Esophagus muscularis mucosa (tissue), 4 donors: ENCODE measurements at regions not wholly inside any gene's neighbourhood (a gene's known extent, or its start where the extent isn't known, plus 50 kb on each side); places are given as distances from the start of the nearest gene placed in this dataset.

ENCODE experiments used
- DNase-seq: peaks from one replicate; pipeline ENCODE4 v3.0.0-alpha.2; 2017; ENCODE audit errors: extremely low spot score
- H3K27ac ChIP-seq, 4 donors: fragments of 200-600 bp; sonication (generic); replicated peaks in 1 of 4; 1 replicate in 3 of 4; 2 replicates in 1 of 4; pipeline ENCODE4 v1.5.1; 2016 to 2019; ENCODE audit warnings: mild to moderate bottlenecking in 1 of 4
- H3K27me3 ChIP-seq, 4 donors: fragments of 200-600 bp; sonication (generic); one replicate each; pipeline versions ENCODE4 v1.5.1 to v1.6.0; 2016 to 2019
- H3K36me3 ChIP-seq, 4 donors: fragments of 200-600 bp; sonication (generic); one replicate each; pipeline ENCODE4 v1.5.1; 2016 to 2019
- H3K4me1 ChIP-seq, 4 donors: fragments of 200-600 bp; sonication (generic); one replicate each; pipeline ENCODE4 v1.5.1; 2016 to 2019
- H3K4me3 ChIP-seq, 4 donors: fragments of 200-600 bp; sonication (generic); 1 replicate in 2 of 4; 2 replicates in 2 of 4; pipeline ENCODE4 v1.5.1; 2016 to 2019; ENCODE audit warnings: mild to moderate bottlenecking in 4 of 4, moderate library complexity in 1 of 4
- H3K9me3 ChIP-seq, 4 donors: fragments of 200-600 bp; sonication (generic); 1 replicate in 3 of 4; 2 replicates in 1 of 4; pipeline ENCODE4 v1.5.1; 2016 to 2019
- CTCF ChIP-seq, 3 experiments: fragments of 200-600 bp in 2 of 3; fragments of 450-650 bp in 1 of 3; sonication (generic) in 2 of 3; IDR thresholded peaks; one replicate each; pipeline ENCODE4 v1.5.1; 2017 to 2019; ENCODE audit warnings: antibody characterized with exemption in 3 of 3, mild to moderate bottlenecking in 2 of 3, moderate library complexity in 1 of 3
- EP300 ChIP-seq: sonication (generic); formaldehyde crosslinking; IDR thresholded peaks from one replicate; pipeline ENCODE4 v1.6.1; 2017; ENCODE audit warnings: antibody characterized with exemption
- POLR2A ChIP-seq: fragments of 450-650 bp; IDR thresholded peaks from one replicate; pipeline ENCODE4 v1.6.1; 2017; ENCODE audit warnings: antibody characterized with exemption, moderate library complexity, mild to moderate bottlenecking, low read depth
- POLR2AphosphoS5 ChIP-seq, 2 donors: sonication (generic); formaldehyde crosslinking; IDR thresholded peaks; one replicate each; pipeline ENCODE4 v1.6.1; 2017; ENCODE audit warnings: antibody characterized with exemption in 2 of 2
- WGBS: methylation state at CpG from one replicate; pipeline ENCODE4 v1.1.5; 2018; 5-methylcytosine and 5-hydroxymethylcytosine counted together
- intact Hi-C: fragments of 100-400 bp; cut with DNase I; formaldehyde crosslinking; loops from one replicate; pipeline ENCODE4 v1.15.1; 2023

- DNase-seq: no peak
- H3K27ac ChIP-seq: no peak overlapping the region
- no peaks in the 10 kb centered on the region for H3K36me3 ChIP-seq
- H3K27me3 ChIP-seq: no peaks in the 10 kb centered on the region
- H3K4me1 ChIP-seq: peaks cover 0 to 19% (median 14%) of the 10 kb centered on the region in 4 donors
- WGBS: 66% methylated on average over 3 of the region's 3 CpGs
- no peak overlapping the region for H3K4me3 ChIP-seq
- TF ChIP-seq POLR2AphosphoS5 (IDR thresholded peaks at IDR 0.05): no peak
- no peaks in the 10 kb centered on the region for H3K9me3 ChIP-seq
- intact Hi-C loops: loop anchor here (10.0 kb wide), 1 partner anchor 995 kb away; no protein-coding TSS in a partner anchor
Observed at GRCh38 chr12:91579516-91580263, 397.1 kb upstream of the DCN start.

- DNase-seq: no peak
- intact Hi-C loops: loop anchor here (10.0 kb wide), 1 partner anchor 997 kb away; no protein-coding TSS in a partner anchor
- WGBS: 32% methylated on average over 7 of the region's 7 CpGs
- H3K27ac ChIP-seq: no peak overlapping the region
- no peaks in the 10 kb centered on the region for H3K27me3 ChIP-seq
- no peak for TF ChIP-seq POLR2A
- peak; percentile 61 to 74 (median 67) for TF ChIP-seq CTCF (IDR thresholded peaks at IDR 0.05)
- no peaks in the 10 kb centered on the region for H3K36me3 ChIP-seq
- H3K4me1 ChIP-seq: peaks cover 0 to 19% (median 14%) of the 10 kb centered on the region in 4 donors
- H3K9me3 ChIP-seq: no peaks in the 10 kb centered on the region
- peak overlapping the region in 3 of 4 donors; percentile 15 to 32 (median 23) for H3K4me3 ChIP-seq
Observed at GRCh38 chr12:91577586-91578539, 395.2 kb upstream of the DCN start.

- H3K27ac ChIP-seq: no peak overlapping the region
- DNase-seq: no peak
- no peaks in the 10 kb centered on the region for H3K27me3 ChIP-seq
- H3K4me1 ChIP-seq: peaks cover 0 to 19% (median 14%) of the 10 kb centered on the region in 4 donors
- TF ChIP-seq EP300 (no peak), CTCF (IDR thresholded peaks at IDR 0.05) (no peak), POLR2A (no peak), POLR2AphosphoS5 (IDR thresholded peaks at IDR 0.05) (no peak)
- no peak overlapping the region for H3K4me3 ChIP-seq
- WGBS: 87% methylated on average over 1 of the region's 1 CpG
- H3K36me3 ChIP-seq: no peaks in the 10 kb centered on the region
- intact Hi-C loops: loop anchor here (10.0 kb wide), 1 partner anchor 998 kb away; no protein-coding TSS in a partner anchor
- H3K9me3 ChIP-seq: no peaks in the 10 kb centered on the region
Observed at GRCh38 chr12:91576432-91576831, 393.8 kb upstream of the DCN start.

- intact Hi-C loops: loop anchor here (10.0 kb wide), 1 partner anchor 999 kb away; no protein-coding TSS in a partner anchor
- TF ChIP-seq POLR2A (no peak), CTCF (IDR thresholded peaks at IDR 0.05) (no peak), EP300 (no peak), POLR2AphosphoS5 (IDR thresholded peaks at IDR 0.05) (no peak)
- no peak overlapping the region for H3K27ac ChIP-seq
- no peaks in the 10 kb centered on the region for H3K27me3 ChIP-seq
- no peak for DNase-seq
- H3K9me3 ChIP-seq: no peaks in the 10 kb centered on the region
- H3K4me1 ChIP-seq: peaks cover 0 to 19% (median 14%) of the 10 kb centered on the region in 4 donors
- no peak overlapping the region for H3K4me3 ChIP-seq
- WGBS: 97% methylated on average over 2 of the region's 2 CpGs
- no peaks in the 10 kb centered on the region for H3K36me3 ChIP-seq
Observed at GRCh38 chr12:91575630-91576029, 393.0 kb upstream of the DCN start.

GRCh38 chr12:91574975-91575374, 392.4 kb upstream of the DCN start:
- Histone ChIP-seq H3K4me3 (no peak overlapping the region), H3K4me1 (peaks cover 0 to 19% (median 14%) of the 10 kb centered on the region in 4 donors), H3K36me3 (no peaks in the 10 kb centered on the region), H3K9me3 (no peaks in the 10 kb centered on the region), H3K27ac (no peak overlapping the region), H3K27me3 (no peaks in the 10 kb centered on the region)
- 90% methylated on average over 4 of the region's 4 CpGs for WGBS
- no peak for TF ChIP-seq POLR2AphosphoS5 (IDR thresholded peaks at IDR 0.05)
- TF ChIP-seq EP300: no peak
- no peak for TF ChIP-seq POLR2A
- no peak for TF ChIP-seq CTCF (IDR thresholded peaks at IDR 0.05)
- DNase-seq: no peak
- intact Hi-C loops: loop anchor here (10.0 kb wide), 1 partner anchor 1000 kb away; no protein-coding TSS in a partner anchor
